Astrocyte of the cerebellum (primary cell): ENCODE measurements at regions not wholly inside any gene's neighbourhood (a gene's known extent, or its start where the extent isn't known, plus 50 kb on each side); places are given as distances from the start of the nearest gene placed in this dataset.

Experiments
- DNase-seq: peaks from one replicate; pipeline ENCODE4 v3.0.0-alpha.2; 2011; ENCODE audit warnings: low read depth
- H3K4me3 ChIP-seq: 2 replicates; pipeline ENCODE4 v1.5.1; 2011; ENCODE audit warnings: mild to moderate bottlenecking, low read depth, low read length, moderate library complexity
- CTCF ChIP-seq: IDR thresholded peaks from 2 replicates; pipeline ENCODE4 v1.5.1; 2012; ENCODE audit warnings: low read length, low read depth, moderate library complexity, mild to moderate bottlenecking; ENCODE audit errors: missing control alignments
- in situ Hi-C: cut with HindIII; loops from 2 replicates; pipeline ENCODE4 v1.10.0; 2017; ENCODE audit warnings: low sequenced_read_pairs

GRCh38 chr13:108407495-108407894 is 138.0 kb downstream of the TNFSF13B start:
- no peak overlapping the region for H3K4me3 ChIP-seq
- no peak for TF ChIP-seq CTCF
- in situ Hi-C loops: no loop called here
- DNase-seq: no peak

- in situ Hi-C loops: no loop called here
- no peak for TF ChIP-seq CTCF
- no peak overlapping the region for H3K4me3 ChIP-seq
- no peak for DNase-seq
These were observed 139.2 kb downstream of the TNFSF13B start for GRCh38 chr13:108408672-108409071.

- in situ Hi-C loops: no loop called here
- no peak for DNase-seq
- no peak for TF ChIP-seq CTCF
- no peak overlapping the region for H3K4me3 ChIP-seq
These were observed 140.2 kb downstream of the TNFSF13B start for GRCh38 chr13:108409730-108410129.

- in situ Hi-C loops: no loop called here
- TF ChIP-seq CTCF: no peak
- DNase-seq: no peak
These were observed 150.2 kb downstream of the TNFSF13B start for GRCh38 chr13:108419768-108420167.

GRCh38 chr13:108425056-108425455 is 155.5 kb downstream of the TNFSF13B start:
- TF ChIP-seq CTCF: no peak
- no peak for DNase-seq
- H3K4me3 ChIP-seq: no peak overlapping the region
- in situ Hi-C loops: no loop called here

More at GRCh38 chr13:108419768-108420167, 150.2 kb downstream of the TNFSF13B start:
- H3K4me3 ChIP-seq: no peak overlapping the region

GRCh38 chr13:108426893-108427292 is 157.4 kb downstream of the TNFSF13B start:
- no peak for TF ChIP-seq CTCF
- no peak for DNase-seq
- H3K4me3 ChIP-seq: no peak overlapping the region
- in situ Hi-C loops: no loop called here

- in situ Hi-C loops: no loop called here
- no peak overlapping the region for H3K4me3 ChIP-seq
- DNase-seq: no peak
- TF ChIP-seq CTCF: no peak
These were observed 157.8 kb downstream of the TNFSF13B start for GRCh38 chr13:108427355-108427754.
